22Rv1 (cell line): ENCODE measurements at regions not wholly inside any gene's neighbourhood (a gene's known extent, or its start where the extent isn't known, plus 50 kb on each side); places are given as distances from the start of the nearest gene placed in this dataset.

ENCODE experiments used
- CTCF ChIP-seq: fragments of 450-650 bp; IDR thresholded peaks from 2 replicates; pipeline ENCODE4 v1.5.1; 2017; ENCODE audit warnings: mild to moderate bottlenecking
- ZFX ChIP-seq: fragments of 450-650 bp; IDR thresholded peaks from 2 replicates; pipeline ENCODE4 v1.6.1; 2017; ENCODE audit warnings: antibody characterized with exemption, borderline replicate concordance

- TF ChIP-seq CTCF, result no peak
- TF ChIP-seq ZFX, result no peak
These were observed 219.8 kb upstream of the AGAP1 start for GRCh38 chr2:235274023-235274422.
